GM04503 (cell line): ENCODE measurements at regions not wholly inside any gene's neighbourhood (a gene's known extent, or its start where the extent isn't known, plus 50 kb on each side); places are given as distances from the start of the nearest gene placed in this dataset.

Experiments
- DNase-seq: peaks from one replicate; pipeline ENCODE4 v3.0.0-alpha.2; 2012; ENCODE audit warnings: low read depth

DNA sequence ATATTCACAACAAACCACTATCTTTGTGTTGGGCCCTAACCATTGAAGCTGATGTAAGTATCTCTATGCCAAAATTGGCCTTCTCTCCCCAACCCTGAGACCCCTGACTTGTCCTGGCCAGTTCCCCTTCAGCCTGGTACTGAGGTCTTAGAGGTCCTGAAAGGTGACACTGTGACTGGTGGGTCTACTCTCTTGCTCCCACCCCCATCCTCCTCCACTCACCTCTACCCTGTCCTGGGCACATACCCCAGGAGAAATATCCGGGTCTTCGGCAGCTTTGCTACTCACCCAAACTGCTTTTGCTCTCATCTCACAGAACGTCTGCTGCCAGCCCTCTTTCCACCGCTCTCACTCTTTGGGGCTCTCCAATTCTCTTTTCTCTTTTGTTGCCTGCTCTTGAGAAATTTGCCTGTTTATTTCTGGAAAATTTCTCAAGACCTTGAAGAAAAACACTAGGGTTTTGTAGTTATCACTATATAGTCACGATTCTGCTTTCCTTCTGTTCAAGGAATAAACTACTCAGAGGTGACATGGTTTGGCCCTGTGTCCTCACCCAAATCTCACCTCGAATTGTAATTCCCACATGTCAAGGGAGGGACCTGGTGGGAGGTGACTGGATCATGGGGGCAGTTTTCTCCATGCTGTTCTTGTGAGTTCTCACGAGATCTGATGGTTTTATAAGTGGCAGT lies 133.8 kb upstream of the PKDCC start:
- no peak for DNase-seq

DNA sequence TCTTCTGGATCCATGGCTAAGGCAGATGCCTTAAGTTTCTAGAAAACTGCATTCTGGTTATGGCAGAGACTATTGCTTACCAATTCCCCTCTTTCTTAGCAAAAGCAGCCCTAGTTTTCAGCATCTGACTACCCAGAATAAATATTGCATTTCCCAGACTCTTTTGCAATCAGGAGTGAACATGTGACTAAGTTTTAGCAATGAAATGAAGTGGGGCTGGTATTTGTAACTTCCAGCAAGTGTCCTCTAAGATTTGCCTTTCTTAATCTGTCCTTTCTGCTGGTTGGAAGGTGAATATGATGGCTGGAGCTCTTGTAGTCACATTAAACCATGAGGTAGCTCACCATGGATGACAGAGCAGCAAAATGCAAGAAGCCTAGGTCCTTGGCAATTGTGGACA lies 132.9 kb upstream of the PKDCC start:
- no peak for DNase-seq

DNA sequence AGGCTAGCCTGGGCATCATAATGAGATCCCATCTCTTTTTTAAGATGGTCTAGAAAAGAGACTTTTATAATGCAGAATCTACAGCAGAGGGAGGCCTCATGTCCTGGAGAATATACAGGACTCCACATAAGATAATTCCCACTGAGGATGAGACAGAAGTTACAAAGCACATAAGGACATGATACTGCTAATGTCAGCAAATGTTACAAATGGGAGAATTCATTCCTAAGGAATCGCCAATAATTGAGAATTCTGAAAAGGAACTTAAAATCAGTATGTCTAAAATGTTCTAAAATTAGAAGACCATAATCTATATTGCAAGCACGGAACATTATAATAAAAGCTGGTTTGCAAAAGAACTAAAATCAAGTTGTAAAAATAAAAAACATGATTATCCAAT lies 131.6 kb upstream of the PKDCC start:
- DNase-seq = no peak

DNA sequence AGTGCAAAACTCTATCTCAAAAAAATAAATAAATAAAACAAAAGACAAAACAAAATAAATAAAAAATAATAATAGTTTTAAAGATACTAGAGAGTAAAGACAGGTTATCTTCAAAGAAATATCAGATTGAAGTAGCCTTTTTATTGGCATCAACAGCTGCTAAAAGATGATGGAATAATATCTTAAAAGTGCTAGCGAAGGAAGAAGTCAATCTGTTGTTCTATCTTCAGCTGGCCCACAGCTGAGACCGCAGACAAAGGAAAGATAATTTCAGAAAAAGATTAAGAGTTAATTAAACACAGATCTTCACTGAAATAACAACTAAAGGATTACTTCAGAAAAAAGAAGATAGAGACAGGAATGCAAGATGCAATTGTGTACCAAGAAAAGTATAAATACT lies 130.2 kb upstream of the PKDCC start:
- DNase-seq = no peak

DNA sequence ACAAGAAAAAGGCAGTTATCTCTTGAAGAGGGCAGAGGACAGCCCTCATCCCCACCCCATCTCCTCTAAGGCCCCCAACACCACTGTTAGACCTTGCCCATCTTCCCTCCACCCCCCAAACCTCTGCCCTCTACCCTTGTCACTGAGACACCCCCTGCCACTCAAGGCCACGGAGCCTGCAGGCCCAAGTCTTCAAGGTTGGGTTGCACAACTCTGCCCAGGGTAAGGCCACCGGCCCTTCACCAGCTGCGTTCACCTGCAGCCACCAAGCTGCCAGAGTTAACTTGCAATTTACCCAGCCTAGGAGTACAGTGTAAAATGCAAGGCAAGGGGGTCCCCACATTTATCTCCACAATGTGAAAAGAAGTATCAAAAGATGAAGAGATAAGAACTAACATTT lies 128.7 kb upstream of the PKDCC start:
- DNase-seq = no peak

DNA sequence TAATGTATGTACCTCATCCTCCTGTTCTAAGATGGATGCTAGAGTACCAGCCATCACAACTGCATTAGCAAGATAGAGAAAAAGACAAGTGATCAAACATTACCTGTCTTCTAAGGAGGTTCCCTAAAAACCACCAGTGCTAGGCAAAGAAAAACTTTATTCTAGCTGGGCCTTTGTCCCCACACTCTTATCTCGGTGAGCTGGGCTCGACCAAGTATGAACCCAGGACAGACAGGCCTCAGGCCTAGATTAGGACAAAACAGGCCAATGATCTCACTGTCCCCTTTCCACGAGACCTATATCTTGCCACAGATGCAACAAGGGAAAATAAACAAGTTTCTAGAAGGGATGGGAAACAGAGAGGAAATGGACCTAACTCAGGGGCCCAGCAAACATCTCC lies 127.6 kb upstream of the PKDCC start:
- DNase-seq = no peak

DNA sequence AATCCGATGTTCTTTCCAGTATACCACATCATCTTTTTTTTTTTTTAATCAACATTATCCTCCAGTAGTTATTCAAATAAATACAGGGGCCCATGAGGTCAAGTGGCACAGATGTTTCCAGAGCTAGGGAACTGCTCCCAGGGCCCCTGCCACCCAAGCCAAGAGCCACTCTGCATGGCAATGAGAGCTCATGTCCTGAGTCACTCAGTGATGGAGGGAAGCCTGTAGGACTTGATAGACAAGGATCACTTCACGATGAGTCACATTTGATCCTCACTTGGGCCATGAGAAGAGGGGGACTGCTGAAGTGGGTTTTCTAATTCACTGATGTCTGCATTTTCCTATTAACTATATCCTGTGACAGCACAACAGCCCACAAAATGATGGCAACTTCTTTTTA lies 127.0 kb upstream of the PKDCC start:
- no peak for DNase-seq

DNA sequence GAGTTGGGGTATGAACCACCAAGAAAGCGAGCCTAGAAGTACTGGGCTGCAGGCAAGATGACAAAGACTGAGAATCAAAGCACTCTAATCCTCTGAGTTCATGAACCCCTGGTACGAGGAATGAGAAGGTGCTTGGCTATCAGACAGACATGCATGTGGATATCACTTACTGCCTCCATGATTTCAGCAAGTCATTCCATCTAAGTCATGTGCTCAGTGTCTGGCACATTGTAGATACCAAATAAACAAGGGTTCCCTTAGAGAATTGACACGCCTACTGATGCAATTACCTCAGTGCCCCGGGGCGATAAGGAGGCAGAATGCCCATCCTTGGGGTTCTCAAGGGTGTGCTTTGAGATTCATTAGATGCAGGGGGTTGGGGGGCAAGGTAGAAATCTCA lies 125.6 kb upstream of the PKDCC start:
- peak; percentile 58 for DNase-seq

DNA sequence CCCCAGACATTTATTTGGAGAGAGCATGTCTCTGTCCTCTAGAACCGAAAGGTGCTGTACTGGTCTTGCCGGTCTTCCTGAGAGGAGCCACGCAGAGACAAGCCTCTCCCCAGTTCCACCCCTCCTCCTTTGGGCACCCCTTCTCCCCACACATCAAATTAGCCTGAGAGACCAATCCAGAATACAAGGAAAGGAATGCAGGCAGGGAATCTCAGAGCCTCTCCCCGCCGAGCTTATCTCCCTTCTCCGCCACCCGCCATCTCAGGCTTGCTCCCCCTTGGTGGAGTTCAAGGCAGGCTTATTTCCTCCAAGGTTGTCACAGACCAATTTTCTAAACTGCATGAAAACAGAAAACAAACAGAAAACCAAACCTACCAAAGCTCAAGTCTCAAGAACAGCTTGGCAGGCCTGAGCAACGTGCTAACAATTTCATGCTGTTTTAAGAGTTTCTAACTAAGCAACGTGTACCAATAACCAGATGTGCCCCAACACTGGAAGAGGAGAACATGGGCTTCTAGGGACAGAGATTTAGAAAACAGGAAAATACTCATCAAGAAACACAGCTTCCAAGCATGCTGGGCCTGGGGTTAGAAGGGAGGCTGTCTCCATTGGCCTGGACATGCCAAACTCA lies 124.5 kb upstream of the PKDCC start:
- DNase-seq = no peak

DNA sequence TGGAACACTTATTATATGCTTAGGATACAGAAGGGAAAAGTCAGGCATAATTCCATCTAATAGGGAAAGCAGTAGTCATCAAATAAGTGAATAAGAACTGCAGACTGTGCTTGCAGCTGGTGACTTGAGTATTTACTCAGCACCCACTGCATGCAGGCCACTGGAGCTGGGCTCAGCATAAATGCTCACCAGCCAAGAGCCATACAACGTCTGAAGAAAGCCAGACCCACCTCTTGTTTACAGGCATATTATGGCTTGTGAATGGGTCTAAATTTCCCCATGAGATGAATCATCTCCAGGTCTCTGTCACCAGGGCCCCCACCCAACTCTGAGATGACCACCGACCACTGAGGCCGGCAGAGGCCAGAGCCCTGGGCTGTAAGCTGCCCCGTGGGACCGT lies 123.8 kb upstream of the PKDCC start:
- DNase-seq = no peak

DNA sequence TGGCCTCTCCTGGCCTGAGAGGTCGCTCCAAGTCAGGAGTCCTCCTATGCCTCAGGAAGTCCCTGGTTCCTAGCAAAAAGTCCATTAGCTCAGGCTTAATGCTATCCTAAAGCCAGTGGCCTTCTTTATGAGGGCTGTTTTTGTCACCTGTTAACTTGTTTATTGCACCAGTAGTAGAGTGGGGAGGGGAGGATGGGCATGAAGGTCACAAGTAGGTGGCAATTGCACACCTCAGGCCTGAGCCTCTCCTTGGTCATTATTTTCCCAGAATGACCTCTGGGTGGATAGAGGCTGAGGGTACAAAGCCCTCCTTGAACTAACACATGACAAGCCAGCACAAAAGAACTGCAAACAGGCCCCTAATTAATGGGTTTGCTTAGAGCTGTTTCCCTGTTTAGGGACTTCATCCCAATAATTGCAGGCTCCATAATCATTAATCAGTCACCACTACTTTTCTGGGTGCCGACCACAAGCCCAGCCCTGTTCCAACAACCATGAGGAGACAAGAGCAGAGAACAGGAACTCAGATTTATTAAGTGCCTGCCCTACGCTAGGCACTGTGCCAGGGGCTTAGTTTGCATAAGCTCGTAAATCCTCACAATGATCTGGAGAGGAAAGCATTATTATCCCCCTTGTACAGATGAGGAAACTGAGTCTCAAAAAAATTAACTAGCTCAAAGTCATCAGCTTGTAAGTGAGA lies 123.0 kb upstream of the PKDCC start:
- DNase-seq = no peak

DNA sequence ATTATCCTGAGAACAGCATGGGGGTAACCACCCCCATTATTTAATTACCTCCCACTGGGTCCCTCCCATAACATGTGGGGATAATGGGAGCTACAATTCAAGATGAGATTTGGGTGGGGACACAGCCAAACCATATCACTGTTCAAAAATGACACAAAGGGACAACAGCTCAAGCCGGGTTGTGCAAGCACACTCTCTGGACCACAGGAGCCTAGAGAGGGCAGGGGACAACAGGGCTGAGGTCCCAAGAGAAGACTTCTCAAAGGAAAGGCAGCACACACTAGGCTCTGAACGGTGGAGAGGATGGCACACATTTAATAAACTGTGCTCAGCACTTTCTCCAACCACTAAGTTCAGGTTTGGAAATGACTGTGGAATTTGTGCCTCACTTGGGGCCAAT lies 122.1 kb upstream of the PKDCC start:
- DNase-seq = no peak

DNA sequence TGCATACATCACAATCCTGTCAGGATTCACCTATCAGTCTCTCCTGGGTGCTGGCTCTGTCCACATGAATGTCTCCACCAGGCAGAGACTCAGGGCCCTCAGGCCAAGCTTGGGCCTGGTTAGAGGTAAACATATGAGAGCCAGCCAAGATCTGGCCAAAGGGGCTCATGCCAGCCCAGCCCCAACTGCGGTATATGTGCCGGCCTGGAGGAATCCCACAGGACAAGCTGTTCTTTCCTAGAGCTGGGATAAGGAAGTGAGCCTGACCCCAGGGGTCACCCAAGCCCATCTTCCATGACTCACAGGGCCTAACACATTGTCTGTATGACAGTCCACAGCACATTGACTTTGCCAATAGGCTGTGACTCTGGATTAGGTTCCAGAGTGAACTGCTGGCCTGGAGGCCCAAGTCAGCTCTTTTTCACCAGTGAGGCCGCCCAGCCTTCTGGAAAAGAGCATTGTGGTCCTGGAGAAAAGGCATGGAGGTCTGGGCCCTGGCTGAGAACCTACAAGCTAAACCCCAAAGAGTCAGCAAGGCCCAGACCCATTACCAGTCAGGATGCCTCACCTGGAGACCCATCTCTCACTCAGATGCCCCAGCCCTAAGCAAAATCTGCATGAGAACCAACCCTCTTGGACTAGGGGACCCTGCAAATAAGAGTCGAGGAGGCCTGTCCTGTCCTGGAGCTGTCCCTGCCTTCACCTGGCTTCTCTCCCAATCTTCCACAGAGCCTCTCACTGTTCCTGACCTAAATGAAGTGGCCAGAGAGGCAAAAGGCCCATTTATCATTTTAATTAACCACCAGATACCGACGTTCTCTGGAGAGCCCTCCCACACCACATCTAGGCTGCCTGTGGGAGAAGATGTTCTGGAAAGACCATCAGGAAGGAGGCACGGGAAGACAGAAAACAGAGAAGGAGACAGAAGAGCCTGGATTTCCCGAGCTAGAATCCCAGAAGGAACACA lies 120.9 kb upstream of the PKDCC start:
- no peak for DNase-seq

DNA sequence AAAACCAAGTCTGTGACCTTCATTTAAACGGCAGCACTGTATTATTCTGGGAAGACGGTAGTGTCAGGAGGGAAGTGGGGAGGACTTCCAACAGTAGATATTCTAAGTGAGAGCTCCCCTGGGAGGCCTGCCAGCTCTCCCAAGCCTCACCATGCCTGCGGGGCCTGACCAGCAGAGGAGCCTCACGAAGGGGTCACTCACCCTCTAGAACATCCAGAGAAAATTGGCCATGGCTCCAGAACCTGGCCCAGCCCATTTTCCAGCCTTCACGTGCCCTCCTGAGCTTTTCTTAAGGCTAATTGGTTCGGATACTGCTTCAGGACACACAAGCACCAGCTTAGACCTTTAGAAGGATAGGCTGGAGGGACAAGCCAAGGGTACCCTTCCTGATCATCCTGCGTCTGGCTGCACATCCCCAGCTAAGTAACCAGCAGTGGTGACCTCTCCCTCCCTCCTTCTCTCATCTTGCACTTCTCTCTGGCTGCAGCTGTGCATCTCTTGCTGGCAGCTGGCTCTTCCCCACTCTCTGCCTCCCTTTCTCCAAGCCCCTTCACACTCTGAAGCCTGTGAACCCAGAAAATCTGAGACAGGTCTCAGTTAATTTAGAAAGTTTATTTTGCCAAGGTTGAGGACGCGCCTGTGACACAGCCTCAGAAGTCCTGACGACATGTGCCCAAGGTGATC lies 120.1 kb upstream of the PKDCC start:
- no peak for DNase-seq

DNA sequence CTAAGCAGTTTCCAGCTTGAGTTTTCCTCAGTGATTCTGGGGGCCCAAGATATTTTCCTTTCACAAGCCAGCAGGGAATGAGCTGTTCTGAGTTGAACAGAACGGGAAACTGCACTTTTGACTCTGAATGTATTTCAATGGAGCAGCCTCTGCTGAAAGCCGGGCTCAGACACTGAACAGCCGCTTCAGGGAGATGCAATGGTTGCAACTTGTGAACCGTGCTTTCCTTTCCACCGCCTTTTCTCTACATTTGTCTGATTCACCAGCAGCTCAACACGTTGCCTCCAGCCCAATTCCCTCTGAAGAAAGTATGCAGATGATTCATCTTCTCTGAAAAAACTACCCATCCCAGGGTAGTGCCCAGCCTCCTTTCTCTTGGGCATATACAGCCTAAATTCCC lies 119.3 kb upstream of the PKDCC start:
- peak; percentile 63 for DNase-seq

DNA sequence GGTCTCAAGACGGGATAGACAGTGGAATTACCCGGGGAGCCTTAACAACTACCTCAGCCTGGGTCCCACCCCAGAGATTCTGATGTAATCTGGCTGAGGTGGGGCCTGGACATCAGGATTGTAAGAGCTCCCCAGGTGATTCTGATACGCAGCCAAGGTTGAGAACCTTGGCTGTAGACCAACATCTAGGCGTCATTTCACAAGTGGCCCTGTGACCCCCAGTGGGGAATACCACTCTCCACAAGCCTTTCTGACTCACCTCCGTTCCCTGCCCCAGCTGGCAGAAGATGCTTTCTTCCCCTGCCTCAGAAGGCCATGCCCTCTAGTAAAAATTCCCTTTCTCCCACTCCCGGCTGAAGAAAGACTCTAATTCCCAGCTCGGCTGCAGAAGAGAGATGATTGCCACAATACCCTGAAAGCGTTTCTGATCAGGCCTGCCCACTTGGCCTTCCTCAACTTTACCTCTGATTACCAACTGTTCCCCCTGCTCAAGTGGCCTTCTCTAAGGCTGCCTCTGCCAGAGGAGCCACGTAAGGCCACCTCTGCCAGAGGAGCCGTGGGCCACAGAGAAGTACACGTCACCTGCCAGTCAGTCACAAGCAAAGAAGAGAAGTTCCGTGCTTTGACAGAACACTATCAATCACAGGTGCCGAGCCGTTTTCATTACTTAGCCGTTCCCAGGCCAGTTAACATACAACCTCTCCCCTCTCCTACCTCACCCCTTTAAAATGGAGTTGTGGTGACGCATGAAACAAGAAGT lies 116.8 kb upstream of the PKDCC start:
- no peak for DNase-seq

DNA sequence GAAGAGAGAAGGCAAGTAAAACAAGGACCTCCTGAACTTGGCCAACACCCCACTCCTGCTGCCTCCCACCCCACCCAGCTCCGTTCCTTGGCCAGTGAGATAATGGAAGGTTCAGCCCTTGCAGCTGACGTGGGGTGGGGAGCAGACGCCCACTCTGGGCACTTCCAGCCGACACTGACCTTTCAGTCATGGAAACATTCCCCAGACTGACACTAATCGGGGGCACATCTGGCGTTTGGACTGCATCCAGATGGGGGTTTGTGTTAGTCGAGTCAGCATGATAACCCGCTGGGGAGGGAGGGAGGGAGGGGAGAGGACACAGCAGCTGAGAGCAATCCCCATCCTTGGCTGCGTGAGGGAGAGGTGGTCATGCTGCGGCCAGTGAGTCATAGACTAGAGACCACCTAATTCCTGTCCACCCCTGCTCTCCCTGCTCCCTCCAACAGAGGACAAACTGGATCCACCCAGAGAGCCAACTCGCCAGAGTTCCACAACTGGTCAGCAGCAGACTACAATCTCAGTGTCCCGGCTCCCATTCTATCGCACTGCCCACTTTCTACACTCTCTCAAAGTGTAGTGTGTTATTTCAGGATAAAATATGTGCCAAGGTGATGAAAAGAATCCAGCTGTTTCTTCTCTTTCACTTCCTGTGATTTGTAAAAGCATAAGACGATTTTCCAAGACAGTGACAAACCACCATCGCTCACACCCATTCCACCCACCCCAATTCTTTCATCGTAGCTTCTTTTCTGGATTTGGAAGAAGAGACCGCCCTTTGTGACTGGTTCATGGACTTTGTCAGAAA lies 115.4 kb upstream of the PKDCC start:
- no peak for DNase-seq

DNA sequence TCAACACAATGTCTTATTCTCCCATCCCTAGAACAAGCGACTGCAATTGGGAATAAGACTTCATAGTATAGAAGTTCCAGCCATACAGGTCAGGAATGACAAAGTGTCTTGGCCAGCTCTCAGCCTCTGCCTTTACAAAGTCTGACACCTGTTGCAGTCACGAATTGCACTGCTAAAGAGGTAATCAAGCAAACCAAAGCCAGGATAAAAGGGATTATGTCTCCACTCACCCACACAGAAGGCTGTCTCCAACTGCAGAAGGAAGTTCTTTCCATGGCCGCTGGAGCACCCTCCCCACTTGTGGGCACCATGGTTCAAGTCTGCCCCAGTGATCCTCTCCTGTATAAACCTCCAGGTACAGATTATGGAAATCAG lies 114.8 kb upstream of the PKDCC start:
- no peak for DNase-seq

DNA sequence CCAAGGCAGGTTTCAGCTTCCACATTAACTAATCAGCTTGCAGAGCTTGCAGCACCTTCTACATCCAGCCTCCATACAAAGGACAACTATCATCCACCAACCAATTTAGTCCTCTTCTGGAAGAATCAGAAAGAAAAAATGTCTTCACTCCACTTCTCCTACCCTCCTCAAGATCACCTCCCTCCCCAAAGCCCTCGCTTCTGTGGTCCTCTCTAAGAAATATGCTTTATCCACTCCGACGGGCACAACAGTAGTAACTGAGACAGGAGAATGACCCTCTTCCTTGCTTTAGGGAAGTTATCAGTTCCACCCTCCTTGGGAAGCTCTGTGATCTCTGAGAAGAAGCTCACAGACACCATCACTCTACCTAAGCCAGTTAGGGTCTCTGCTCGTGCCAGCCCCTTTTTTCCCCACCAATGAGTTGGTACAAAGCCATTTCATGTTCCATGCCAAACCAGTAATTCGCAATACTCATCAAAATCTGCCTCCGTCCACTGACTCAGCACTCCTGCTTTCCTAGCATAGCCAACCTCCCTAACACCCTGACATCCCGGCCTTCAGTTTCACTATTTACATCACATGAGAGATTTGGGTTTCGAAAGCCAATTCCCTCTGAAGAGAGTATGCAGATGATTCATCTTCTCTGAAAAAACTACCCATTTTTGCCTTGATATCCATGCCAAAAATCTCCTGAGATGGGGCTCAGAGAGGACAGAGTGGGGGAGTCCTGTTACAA lies 114.1 kb upstream of the PKDCC start:
- peak; percentile 92 for DNase-seq
